K562 (cell line): ENCODE measurements at regions not wholly inside any gene's neighbourhood (a gene's known extent, or its start where the extent isn't known, plus 50 kb on each side); places are given as distances from the start of the nearest gene placed in this dataset.

ENCODE experiments used
- ATAC-seq: fragments of 200-7000 bp; cut with Tn5 transposase; 3 replicates; pipeline ENCODE4 v1.9.1; 2020; ENCODE audit warnings: moderate library complexity
- BruUV-seq: library from RNA; stranded (reverse); fragments of 400-500 nt; replicated peaks from 2 replicates; lab custom pipeline; 2021; lab: Mats Ljungman, UMichigan
- CTCF ChIA-PET: fragments of 300-600 bp; formaldehyde crosslinking; extraction: SDS; loops from one replicate; lab custom pipeline; 2021; ENCODE audit warnings: low intra/inter-chr PET ratio; lab: Yijun Ruan, JAX
- POLR2A ChIA-PET: fragments of 300-600, 350-650 bp; sonication (Branson Sonifier 250); formaldehyde crosslinking; extraction: SDS; loops from one replicate; lab custom pipeline; 2021; ENCODE audit warnings: antibody characterized with exemption, inconsistent platforms; lab: Yijun Ruan, JAX
- DNase-seq, 4 experiments: peaks; one replicate each; pipeline versions ENCODE4 v3.0.0 to v3.0.0-alpha.2; 2011 to 2018; ENCODE audit warnings: low spot score in 3 of 4, mixed read lengths in 3 of 4; ENCODE audit errors: extremely low read depth in 1 of 4
- FAIRE-seq: peaks from 2 replicates; lab custom pipeline; 2011; peaks lifted over from hg19 to GRCh38; lab: Jason Lieb, UNC
- H2AFZ ChIP-seq: 2 replicates; pipeline ENCODE4 v1.6.0; 2011; ENCODE audit warnings: low read depth, low read length, control low read depth, inconsistent platforms
- H3K27ac ChIP-seq: fragments of 200-600 bp; 3 replicates; pipeline ENCODE4 v1.8.0; 2011; ENCODE audit warnings: low read depth, mild to moderate bottlenecking, control low read depth, inconsistent platforms, low read length, moderate library complexity, mixed read lengths; ENCODE audit errors: extremely low read depth
- H3K27me3 ChIP-seq, 2 experiments: fragments of 300-600 bp in 1 of 2; 2 replicates in 1 of 2; 3 replicates in 1 of 2; pipeline versions ENCODE4 v1.6.0 to v1.8.0; 2011; ENCODE audit warnings: inconsistent platforms in 2 of 2, low read length in 2 of 2, mild to moderate bottlenecking in 1 of 2, mixed read lengths in 1 of 2, moderate library complexity in 1 of 2; ENCODE audit not compliant: control insufficient read depth in 2 of 2, insufficient read depth in 2 of 2
- H3K36me3 ChIP-seq: fragments of 300-600 bp; 3 replicates; pipeline ENCODE4 v1.8.0; 2011; ENCODE audit warnings: mild to moderate bottlenecking, low read length, inconsistent platforms; ENCODE audit not compliant: control insufficient read depth, insufficient read depth
- H3K4me1 ChIP-seq, 2 experiments: fragments of 200-600 bp in 1 of 2; replicated peaks in 1 of 2; 2 replicates in 1 of 2; 3 replicates in 1 of 2; pipeline versions ENCODE4 v1.5.1 to v1.8.0; 2011; ENCODE audit warnings: inconsistent platforms in 2 of 2, low read length in 2 of 2, mild to moderate bottlenecking in 1 of 2, mixed read lengths in 1 of 2, moderate library complexity in 1 of 2; ENCODE audit not compliant: control insufficient read depth in 2 of 2, insufficient read depth in 2 of 2
- H3K4me2 ChIP-seq: 2 replicates; pipeline ENCODE4 v1.6.1; 2011; ENCODE audit warnings: low read length, control low read depth, inconsistent platforms, mixed read lengths; ENCODE audit not compliant: insufficient read depth
- H3K4me3 ChIP-seq: fragments of 200-600 bp; sonication (generic), shearing (Covaris generic); 2 replicates; pipeline ENCODE4 v1.5.1; 2016; ENCODE audit warnings: control low read depth, inconsistent platforms
- H3K79me2 ChIP-seq: fragments of 200-600 bp; 3 replicates; pipeline ENCODE4 v1.8.0; 2011; ENCODE audit warnings: low read length, inconsistent platforms; ENCODE audit not compliant: control insufficient read depth, insufficient read depth
- H3K9ac ChIP-seq, 2 experiments: 2 replicates each; pipeline versions ENCODE4 v1.6.0 to v1.6.1; 2011; ENCODE audit warnings: low read depth in 2 of 2, low read length in 2 of 2, control low read depth in 1 of 2, inconsistent platforms in 1 of 2, mild to moderate bottlenecking in 1 of 2, mixed read lengths in 1 of 2; ENCODE audit not compliant: insufficient read depth in 1 of 2
- H3K9me1 ChIP-seq: one replicate; pipeline ENCODE4 v1.6.0; 2011; ENCODE audit warnings: inconsistent platforms, mild to moderate bottlenecking, low read length, moderate library complexity; ENCODE audit not compliant: control insufficient read depth, insufficient read depth
- H3K9me3 ChIP-seq: replicated peaks from 2 replicates; pipeline ENCODE4 v1.5.1; 2011; ENCODE audit warnings: low read depth, low read length, inconsistent platforms; ENCODE audit not compliant: control insufficient read depth, insufficient read depth
- H4K20me1 ChIP-seq: replicated peaks from 2 replicates; pipeline ENCODE4 v1.6.1; 2011; ENCODE audit warnings: low read length, inconsistent platforms, mixed read lengths; ENCODE audit not compliant: control insufficient read depth, insufficient read depth
- CCNT2 ChIP-seq: IDR thresholded peaks from 2 replicates; pipeline ENCODE4 v1.6.1; 2011; ENCODE audit warnings: borderline replicate concordance, low read depth, mild to moderate bottlenecking, moderate library complexity, mixed read lengths, low read length; ENCODE audit not compliant: insufficient read length; ENCODE audit errors: extremely low read depth
- CREBBP ChIP-seq: IDR thresholded peaks from one replicate; pipeline ENCODE4 v1.6.1; 2012; ENCODE audit warnings: low read depth, mild to moderate bottlenecking, control low read depth, inconsistent platforms, low read length
- ETV6 ChIP-seq, 3 experiments: fragments of 150-350 bp in 1 of 3; sonication (generic) in 1 of 3; formaldehyde crosslinking in 1 of 3; IDR thresholded peaks; 2 replicates each; pipeline versions ENCODE4 v1.6.1 to v1.8.0; 2014 to 2022; ENCODE audit warnings: borderline replicate concordance in 2 of 3, low read depth in 2 of 3, antibody characterized with exemption in 1 of 3, low read length in 1 of 3, mild to moderate bottlenecking in 1 of 3, missing genetic modification reagents in 1 of 3
- FOSL1 ChIP-seq: fragments of 200-800 bp; sonication (Bioruptor generic); conservative IDR thresholded peaks from 2 replicates; pipeline ENCODE4 v1.6.1; 2016; ENCODE audit warnings: missing genetic modification characterization, missing compliant biosample characterization
- HIVEP1 ChIP-seq: fragments of 250-450 bp; sonication (Bioruptor Pico); IDR thresholded peaks from 2 replicates; pipeline ENCODE4 v1.4.0; 2020; ENCODE audit warnings: mild to moderate bottlenecking
- HNRNPUL1 ChIP-seq: fragments of 200-400 bp; formaldehyde crosslinking; IDR thresholded peaks from 2 replicates; pipeline ENCODE4 v1.6.1; 2017; ENCODE audit warnings: low read length
- KAT7 ChIP-seq: sonication (generic); formaldehyde crosslinking; IDR thresholded peaks from 2 replicates; pipeline ENCODE4 v1.8.0; 2022; ENCODE audit warnings: missing genetic modification reagents, mild to moderate bottlenecking, borderline replicate concordance
- NFRKB ChIP-seq: fragments of 450-650 bp; IDR thresholded peaks from 2 replicates; pipeline ENCODE4 v1.6.1; 2016; ENCODE audit warnings: low read depth
- SP2 ChIP-seq: IDR thresholded peaks from 2 replicates; pipeline ENCODE4 v1.6.1; 2011; ENCODE audit warnings: mild to moderate bottlenecking, low read depth, low read length, moderate library complexity; ENCODE audit not compliant: poor library complexity, severe bottlenecking; ENCODE audit errors: extremely low read depth
- TBP ChIP-seq: optimal IDR thresholded peaks from 2 replicates; pipeline ENCODE3; 2011; ENCODE audit warnings: low read depth, low read length, improper control_type of control experiment
- ZNF143 ChIP-seq: sonication (generic); formaldehyde crosslinking; IDR thresholded peaks from 2 replicates; pipeline ENCODE4 v1.9.0; 2022; ENCODE audit warnings: mild to moderate bottlenecking, missing genetic modification reagents
- WGBS: fragments of 100-300 bp; shearing (Covaris generic); methylation state at CpG from one replicate; pipeline ENCODE4 v1.1.6; 2016; ENCODE audit warnings: low coverage, mixed read lengths; ENCODE audit not compliant: insufficient coverage; ENCODE audit errors: missing lambda C conversion rate; 5-methylcytosine and 5-hydroxymethylcytosine counted together
- in situ Hi-C: fragments of 300-500 bp; cut with MboI; formaldehyde crosslinking; loops from 4 replicates; pipeline ENCODE4 v1.15.0; 2018; ENCODE audit warnings: inconsistent platforms, mixed read lengths
- intact Hi-C: fragments of 100-400 bp; cut with micrococcal nuclease; formaldehyde crosslinking; loops from 2 replicates; pipeline ENCODE4 v1.14.2; 2022

DNA sequence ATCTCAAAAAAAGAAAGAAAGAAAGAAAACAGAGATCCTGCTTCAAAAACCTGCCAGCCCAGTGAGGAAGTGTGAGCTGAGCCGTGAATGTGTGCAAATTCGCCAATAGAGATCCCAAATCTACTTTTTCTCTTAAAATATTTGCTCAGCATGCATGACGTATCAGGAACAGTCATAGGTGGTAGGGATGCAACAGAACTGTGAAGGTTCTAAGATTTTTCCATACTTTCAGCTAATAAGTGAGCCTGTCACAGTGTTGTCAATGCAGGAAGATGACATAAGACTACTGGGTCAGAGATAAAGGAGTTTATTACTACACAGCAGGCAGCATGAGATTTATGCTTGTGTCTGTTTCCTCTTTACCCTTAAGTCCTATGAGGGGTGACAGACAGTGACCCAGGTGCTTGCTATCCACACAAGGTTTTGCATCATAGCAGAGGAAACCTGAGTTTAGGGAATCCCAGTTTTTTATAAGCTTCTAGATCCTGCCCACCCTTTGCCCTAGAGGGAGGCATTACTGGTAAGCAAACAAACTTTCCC lies 273.4 kb downstream of the BMP7 start:
- Histone ChIP-seq H2AFZ (no peak overlapping the region), H3K27ac (no peak overlapping the region), H3K36me3 (no peaks in the 10 kb centered on the region), H3K9ac (no peak overlapping the region), H3K9me3 (no peaks in the 10 kb centered on the region), H3K4me3 (no peak overlapping the region), H3K4me1 (peaks cover 0 to 3% of the 10 kb centered on the region in 2 experiments; a peak in 1 of 5 replicates), H3K79me2 (no peaks in the 10 kb centered on the region), H4K20me1 (0 out of 2 replicates have a peak, but pooled peaks cover 3% of the 10 kb centered on the region), H3K9me1 (peaks cover 4% of the 10 kb centered on the region), H3K27me3 (peaks cover 2 to 26% of the 10 kb centered on the region in 2 experiments; a peak in 3 of 5 replicates), H3K4me2 (no peak overlapping the region)
- ATAC-seq (no peak), DNase-seq (no peak), FAIRE-seq (no peak)
- no TSS peak for BruUV-seq
- ChIA-PET POLR2A (no interaction called here), CTCF (no interaction called here)
- intact Hi-C loops (no loop called here), in situ Hi-C loops (no loop called here)
- WGBS: 3% methylated on average over 3 of the region's 3 CpGs
- TF ChIP-seq NFRKB: no peak
- no peak for TF ChIP-seq HNRNPUL1
- no peak for TF ChIP-seq TBP
- TF ChIP-seq HIVEP1: no peak
- no peak for TF ChIP-seq SP2
- no peak for TF ChIP-seq FOSL1 (tag)
- TF ChIP-seq CREBBP: no peak
- TF ChIP-seq CCNT2: no peak
- TF ChIP-seq ZNF143 (CRISPR knock-in tag): no peak
- TF ChIP-seq ETV6 (IDR thresholded peaks at IDR 0.05; ENCODE audit: borderline replicate concordance in 1 of 2, low read depth in 2 of 2, low read length in 1 of 2): no peak
- no peak for TF ChIP-seq ETV6 (CRISPR knock-in tag; IDR thresholded peaks at IDR 0.05; ENCODE audit: borderline replicate concordance)
- TF ChIP-seq KAT7 (CRISPR knock-in tag): no peak
